Neuronal stem cell (in vitro differentiated cells): ENCODE measurements at regions not wholly inside any gene's neighbourhood (a gene's known extent, or its start where the extent isn't known, plus 50 kb on each side); places are given as distances from the start of the nearest gene placed in this dataset.
A peak's percentile ranks its signal among the peaks of the same experiment; 100 is the strongest.

Experiments used
- DNase-seq: peaks from one replicate; pipeline ENCODE4 v3.0.0-alpha.2; 2013; ENCODE audit warnings: low spot score
- H2AFZ ChIP-seq: one replicate; pipeline ENCODE4 v1.6.1; 2013; ENCODE audit warnings: mild to moderate bottlenecking, low read length, inconsistent platforms
- H2AK5ac ChIP-seq: 2 replicates; pipeline ENCODE4 v1.6.1; 2013; ENCODE audit warnings: low read depth, mild to moderate bottlenecking, inconsistent platforms, low read length, moderate library complexity, mixed read lengths
- H2BK120ac ChIP-seq: 2 replicates; pipeline ENCODE4 v1.6.1; 2013; ENCODE audit warnings: low read depth, mild to moderate bottlenecking, inconsistent platforms, low read length, moderate library complexity, mixed read lengths
- H2BK12ac ChIP-seq: one replicate; pipeline ENCODE4 v1.6.1; 2013; ENCODE audit warnings: low read length, inconsistent platforms
- H2BK15ac ChIP-seq: 2 replicates; pipeline ENCODE4 v1.6.1; 2013; ENCODE audit warnings: mild to moderate bottlenecking, low read length, inconsistent platforms, mixed read lengths
- H2BK5ac ChIP-seq: one replicate; pipeline ENCODE4 v1.6.1; 2013; ENCODE audit warnings: inconsistent platforms, mild to moderate bottlenecking, low read length, moderate library complexity
- H3K14ac ChIP-seq: one replicate; pipeline ENCODE4 v1.6.1; 2013; ENCODE audit warnings: low read length, inconsistent platforms
- H3K18ac ChIP-seq: 2 replicates; pipeline ENCODE4 v1.6.1; 2013; ENCODE audit warnings: low read length, inconsistent platforms
- H3K23ac ChIP-seq: 2 replicates; pipeline ENCODE4 v1.6.1; 2013; ENCODE audit warnings: low read depth, mild to moderate bottlenecking, mixed read lengths, low read length, inconsistent platforms; ENCODE audit not compliant: poor library complexity
- H3K27ac ChIP-seq: replicated peaks from 3 replicates; pipeline ENCODE4 v1.5.1; 2013; ENCODE audit warnings: low read length, inconsistent platforms
- H3K27me3 ChIP-seq, 3 experiments: 2 replicates each; pipeline ENCODE4 v1.6.1; 2013; ENCODE audit warnings: low read length in 3 of 3, mild to moderate bottlenecking in 2 of 3, inconsistent platforms in 1 of 3, low read depth in 1 of 3, mixed read lengths in 1 of 3, moderate library complexity in 1 of 3; ENCODE audit not compliant: control insufficient read depth in 3 of 3, insufficient read depth in 3 of 3
- H3K36me3 ChIP-seq, 2 donors: replicated peaks in 1 of 2; 2 replicates each; pipeline ENCODE4 v1.6.1; 2013; ENCODE audit warnings: low read length in 2 of 2; ENCODE audit not compliant: control insufficient read depth in 2 of 2, insufficient read depth in 2 of 2
- H3K4ac ChIP-seq: 2 replicates; pipeline ENCODE4 v1.6.1; 2013; ENCODE audit warnings: inconsistent platforms, mild to moderate bottlenecking, low read length, moderate library complexity
- H3K4me1 ChIP-seq, 2 donors: 1 replicate in 1 of 2; 2 replicates in 1 of 2; pipeline ENCODE4 v1.6.1; 2013; ENCODE audit warnings: low read length in 2 of 2, low read depth in 1 of 2; ENCODE audit not compliant: control insufficient read depth in 2 of 2, insufficient read depth in 1 of 2
- H3K4me2 ChIP-seq: one replicate; pipeline ENCODE4 v1.6.1; 2013; ENCODE audit warnings: mild to moderate bottlenecking, low read length, inconsistent platforms; ENCODE audit not compliant: insufficient read depth, poor library complexity, severe bottlenecking
- H3K4me3 ChIP-seq, 2 donors: 2 replicates each; pipeline ENCODE4 v1.5.1; 2013; ENCODE audit warnings: low read length in 2 of 2, mild to moderate bottlenecking in 2 of 2, inconsistent platforms in 1 of 2, moderate library complexity in 1 of 2
- H3K79me1 ChIP-seq: one replicate; pipeline ENCODE4 v1.6.1; 2013; ENCODE audit warnings: low read depth, mild to moderate bottlenecking, inconsistent platforms, low read length, moderate library complexity
- H3K9ac ChIP-seq: one replicate; pipeline ENCODE4 v1.6.1; 2013; ENCODE audit warnings: mild to moderate bottlenecking, low read depth, low read length, inconsistent platforms; ENCODE audit not compliant: poor library complexity
- H3K9me3 ChIP-seq, 2 donors: replicated peaks in 1 of 2; 2 replicates each; pipeline versions ENCODE3 to v1.6.1; 2013; ENCODE audit warnings: low read length in 2 of 2, mild to moderate bottlenecking in 2 of 2, inconsistent platforms in 1 of 2, low read depth in 1 of 2, mixed read lengths in 1 of 2, moderate library complexity in 1 of 2; ENCODE audit not compliant: control insufficient read depth in 2 of 2, insufficient read depth in 1 of 2
- H4K8ac ChIP-seq: one replicate; pipeline ENCODE4 v1.6.1; 2013; ENCODE audit warnings: low read depth, mild to moderate bottlenecking, inconsistent platforms, low read length, moderate library complexity
- H4K91ac ChIP-seq: one replicate; pipeline ENCODE4 v1.6.1; 2013; ENCODE audit warnings: low read length, low read depth, mild to moderate bottlenecking, inconsistent platforms; ENCODE audit not compliant: poor library complexity
- WGBS, 2 donors: extraction: QIAGEN DNeasy Blood & Tissue Kit; methylation state at CpG; one replicate each; pipeline ENCODE4 v1.1.7; 2013; ENCODE audit warnings: missing lambda C conversion rate in 2 of 2, mixed read lengths in 1 of 2; ENCODE audit not compliant: insufficient read length in 2 of 2, insufficient replicate concordance in 1 of 2; ENCODE audit errors: extremely low coverage in 2 of 2; 5-methylcytosine and 5-hydroxymethylcytosine counted together

DNA sequence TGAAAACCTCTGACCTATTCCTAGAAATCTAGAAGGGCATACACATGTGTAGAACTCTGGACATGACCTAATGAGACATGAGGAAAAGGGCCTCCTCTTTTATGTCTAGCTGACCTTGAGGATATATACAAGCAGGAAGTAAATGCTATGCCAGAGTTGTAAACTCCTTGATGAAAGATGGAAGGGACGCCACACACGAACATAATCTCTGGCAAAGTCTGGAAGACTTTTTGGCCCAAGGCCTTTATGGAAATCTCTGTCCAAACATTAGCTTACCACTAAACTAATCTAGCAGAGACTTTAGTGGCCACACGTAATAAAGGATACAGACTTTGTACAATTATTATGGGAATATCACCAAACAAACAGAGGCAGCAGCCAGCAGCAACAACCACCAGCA lies 138.1 kb upstream of the THSD7A start:
- Histone ChIP-seq H3K9me3 (no peaks in the 10 kb centered on the region), H3K9ac (no peak overlapping the region), H3K4ac (no peak overlapping the region), H3K27me3 (no peaks in the 10 kb centered on the region), H2AK5ac (no peak overlapping the region), H3K18ac (no peak overlapping the region), H3K4me1 (peaks cover 0 to 6% of the 10 kb centered on the region in 2 donors), H2BK12ac (no peak overlapping the region), H2BK5ac (no peak overlapping the region), H3K14ac (no peak overlapping the region), H3K27ac (no peak overlapping the region), H4K91ac (no peak overlapping the region), H3K4me2 (no peak overlapping the region), H2AFZ (peak overlapping the region; percentile 27), H3K4me3 (no peak overlapping the region), H3K23ac (no peak overlapping the region), H4K8ac (no peak overlapping the region), H3K36me3 (no peaks in the 10 kb centered on the region), H3K79me1 (no peaks in the 10 kb centered on the region), H2BK15ac (no peak overlapping the region), H2BK120ac (no peak overlapping the region)
- no CpG with 5 or more reads among the region's 3 CpGs for WGBS, 2 donors
- no peak for DNase-seq

GRCh38 chr7:11985376-11985775 lies 153.4 kb upstream of the THSD7A start:
- H2AK5ac ChIP-seq, result no peak overlapping the region
- H3K27ac ChIP-seq, result no peak overlapping the region
- H3K18ac ChIP-seq, result no peak overlapping the region
- H2BK15ac ChIP-seq, result no peak overlapping the region
- H2BK5ac ChIP-seq, result no peak overlapping the region
- H4K8ac ChIP-seq, result no peak overlapping the region
- no peak overlapping the region for H2AFZ ChIP-seq
- no peak overlapping the region for H4K91ac ChIP-seq
- H3K9me3 ChIP-seq, result no peaks in the 10 kb centered on the region
- H2BK12ac ChIP-seq, result no peak overlapping the region
- no peak overlapping the region for H2BK120ac ChIP-seq
- H3K4me1 ChIP-seq, result no peaks in the 10 kb centered on the region
- no peak overlapping the region for H3K14ac ChIP-seq
- no peak overlapping the region for H3K23ac ChIP-seq
- no peak overlapping the region for H3K4me3 ChIP-seq
- no peak overlapping the region for H3K4ac ChIP-seq
- no peak for DNase-seq
- H3K79me1 ChIP-seq, result no peaks in the 10 kb centered on the region
- no peaks in the 10 kb centered on the region for H3K36me3 ChIP-seq
- H3K9ac ChIP-seq, result no peak overlapping the region
- no peak overlapping the region for H3K4me2 ChIP-seq
- H3K27me3 ChIP-seq, result no peaks in the 10 kb centered on the region

GRCh38 chr7:11985971-11986370 lies 154.0 kb upstream of the THSD7A start:
- Histone ChIP-seq H3K4ac (no peak overlapping the region), H2BK15ac (no peak overlapping the region), H3K27ac (no peak overlapping the region), H3K23ac (no peak overlapping the region), H3K9ac (no peak overlapping the region), H2AK5ac (no peak overlapping the region), H2BK120ac (no peak overlapping the region), H2AFZ (no peak overlapping the region), H3K14ac (no peak overlapping the region), H3K4me1 (no peaks in the 10 kb centered on the region), H3K79me1 (no peaks in the 10 kb centered on the region), H4K91ac (no peak overlapping the region), H3K36me3 (no peaks in the 10 kb centered on the region), H2BK12ac (no peak overlapping the region), H2BK5ac (no peak overlapping the region), H3K4me3 (no peak overlapping the region), H4K8ac (no peak overlapping the region), H3K18ac (no peak overlapping the region), H3K4me2 (no peak overlapping the region), H3K9me3 (no peaks in the 10 kb centered on the region), H3K27me3 (no peaks in the 10 kb centered on the region)
- no peak for DNase-seq
- WGBS, 2 donors, result no CpG with 5 or more reads among the region's 3 CpGs

- Histone ChIP-seq H3K9ac (no peak overlapping the region), H4K8ac (no peak overlapping the region), H3K18ac (no peak overlapping the region), H2BK5ac (no peak overlapping the region), H3K9me3 (no peaks in the 10 kb centered on the region), H4K91ac (no peak overlapping the region), H3K23ac (no peak overlapping the region), H3K36me3 (no peaks in the 10 kb centered on the region), H3K79me1 (no peaks in the 10 kb centered on the region), H3K4me3 (no peak overlapping the region), H3K4ac (no peak overlapping the region), H2AK5ac (no peak overlapping the region), H2AFZ (no peak overlapping the region), H2BK15ac (no peak overlapping the region), H3K27ac (no peak overlapping the region), H3K14ac (no peak overlapping the region), H3K27me3 (no peaks in the 10 kb centered on the region), H2BK120ac (no peak overlapping the region), H3K4me2 (no peak overlapping the region), H2BK12ac (no peak overlapping the region), H3K4me1 (no peaks in the 10 kb centered on the region)
- no CpG with 5 or more reads among the region's 1 CpG for WGBS, 2 donors
- no peak for DNase-seq
Observed at GRCh38 chr7:11988186-11988585, 156.2 kb upstream of the THSD7A start.
